Natural killer cell (primary cell): ENCODE measurements at regions not wholly inside any gene's neighbourhood (a gene's known extent, or its start where the extent isn't known, plus 50 kb on each side); places are given as distances from the start of the nearest gene placed in this dataset.

Experiments used
- ATAC-seq, 3 donors: fragments of 150-1000 bp in 2 of 3; fragments of 200-7000 bp in 1 of 3; cut with Tn5 transposase; 1 replicate in 1 of 3; 2 replicates in 2 of 3; pipeline ENCODE4 v1.10.0; 2021; ENCODE audit warnings: mild to moderate bottlenecking in 2 of 3, moderate library complexity in 2 of 3
- DNase-seq, 2 donors: peaks; one replicate each; pipeline versions ENCODE4 v3.0.0 to v3.0.0-alpha.2; 2013 to 2021; ENCODE audit warnings: mixed read lengths in 1 of 2
- H3K27ac ChIP-seq: one replicate; pipeline ENCODE4 v1.5.1; 2013; ENCODE audit warnings: mild to moderate bottlenecking, low read length
- H3K27me3 ChIP-seq: one replicate; pipeline ENCODE4 v1.6.1; 2013; ENCODE audit warnings: low read length; ENCODE audit not compliant: control insufficient read depth, insufficient read depth
- H3K36me3 ChIP-seq: one replicate; pipeline ENCODE4 v1.6.1; 2013; ENCODE audit warnings: low read length; ENCODE audit not compliant: control insufficient read depth, insufficient read depth
- H3K4me1 ChIP-seq: one replicate; pipeline ENCODE4 v1.6.1; 2013; ENCODE audit warnings: low read length; ENCODE audit not compliant: control insufficient read depth, insufficient read depth
- H3K4me3 ChIP-seq: one replicate; pipeline ENCODE4 v1.5.1; 2013; ENCODE audit warnings: low read length
- H3K9me3 ChIP-seq: one replicate; pipeline ENCODE4 v1.6.1; 2013; ENCODE audit warnings: low read length; ENCODE audit not compliant: control insufficient read depth, insufficient read depth
- H3K27ac Mint-ChIP-seq, 2 donors: one replicate each; pipeline ENCODE4 v1.8.0; 2022; ENCODE audit warnings: mild to moderate bottlenecking in 2 of 2, mixed read lengths in 2 of 2, moderate library complexity in 1 of 2
- H3K27me3 Mint-ChIP-seq, 2 donors: one replicate each; pipeline ENCODE4 v1.8.0; 2022; ENCODE audit warnings: low read depth in 2 of 2, mixed read lengths in 2 of 2
- H3K36me3 Mint-ChIP-seq: one replicate; pipeline ENCODE4 v1.8.0; 2022; ENCODE audit warnings: mixed read lengths
- H3K4me1 Mint-ChIP-seq, 2 donors: one replicate each; pipeline ENCODE4 v1.8.0; 2022; ENCODE audit warnings: mixed read lengths in 2 of 2
- H3K4me3 Mint-ChIP-seq: one replicate; pipeline ENCODE4 v1.8.0; 2022; ENCODE audit warnings: mild to moderate bottlenecking, moderate library complexity, mixed read lengths
- H3K9me3 Mint-ChIP-seq, 2 donors: one replicate each; pipeline ENCODE4 v1.8.0; 2022; ENCODE audit warnings: mixed read lengths in 2 of 2
- WGBS: methylation state at CpG from one replicate; pipeline ENCODE4 v1.1.7; 2013; ENCODE audit warnings: missing lambda C conversion rate; ENCODE audit not compliant: insufficient coverage; 5-methylcytosine and 5-hydroxymethylcytosine counted together
- intact Hi-C: fragments of 100-400 bp; cut with micrococcal nuclease; formaldehyde crosslinking; loops from one replicate; pipeline ENCODE4 v1.14.2; 2022
- TF ChIP-seq, protein P1 (sequence below): fragments of 200-600 bp; IDR thresholded peaks from one replicate; pipeline ENCODE4 v1.8.0; 2022; ENCODE audit warnings: antibody characterized with exemption

DNA sequence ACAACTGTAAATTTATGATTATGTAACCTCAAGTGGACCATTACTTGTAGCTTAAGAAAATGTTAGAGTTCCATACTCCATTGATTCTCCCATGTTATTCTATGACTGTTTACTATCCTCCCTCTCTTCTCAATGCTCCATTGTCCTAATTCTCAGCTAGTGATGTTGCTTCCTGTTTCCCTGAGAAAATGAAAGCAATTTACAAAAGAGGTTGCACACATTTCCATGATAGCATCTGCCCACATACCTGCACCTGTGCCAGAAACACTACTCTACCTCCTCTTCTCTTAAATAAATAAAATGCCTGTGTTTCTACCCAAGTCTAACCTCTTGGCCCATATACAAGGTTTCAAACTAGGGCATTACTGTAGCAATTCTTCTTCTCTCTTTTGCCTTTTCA, 1620.9 kb downstream of the FAM181B start:
- no peak overlapping the region for H3K27ac ChIP-seq
- H3K4me3 Mint-ChIP-seq, result no peak overlapping the region
- no peak for DNase-seq
- no peaks in the 10 kb centered on the region for H3K36me3 Mint-ChIP-seq
- intact Hi-C loops, result no loop called here
- no peaks in the 10 kb centered on the region for H3K27me3 Mint-ChIP-seq
- no peaks in the 10 kb centered on the region for H3K4me1 ChIP-seq
- H3K36me3 ChIP-seq, result no peaks in the 10 kb centered on the region
- H3K9me3 Mint-ChIP-seq, result peaks cover 5 to 9% of the 10 kb centered on the region in 2 donors
- TF ChIP-seq, protein P1, sequence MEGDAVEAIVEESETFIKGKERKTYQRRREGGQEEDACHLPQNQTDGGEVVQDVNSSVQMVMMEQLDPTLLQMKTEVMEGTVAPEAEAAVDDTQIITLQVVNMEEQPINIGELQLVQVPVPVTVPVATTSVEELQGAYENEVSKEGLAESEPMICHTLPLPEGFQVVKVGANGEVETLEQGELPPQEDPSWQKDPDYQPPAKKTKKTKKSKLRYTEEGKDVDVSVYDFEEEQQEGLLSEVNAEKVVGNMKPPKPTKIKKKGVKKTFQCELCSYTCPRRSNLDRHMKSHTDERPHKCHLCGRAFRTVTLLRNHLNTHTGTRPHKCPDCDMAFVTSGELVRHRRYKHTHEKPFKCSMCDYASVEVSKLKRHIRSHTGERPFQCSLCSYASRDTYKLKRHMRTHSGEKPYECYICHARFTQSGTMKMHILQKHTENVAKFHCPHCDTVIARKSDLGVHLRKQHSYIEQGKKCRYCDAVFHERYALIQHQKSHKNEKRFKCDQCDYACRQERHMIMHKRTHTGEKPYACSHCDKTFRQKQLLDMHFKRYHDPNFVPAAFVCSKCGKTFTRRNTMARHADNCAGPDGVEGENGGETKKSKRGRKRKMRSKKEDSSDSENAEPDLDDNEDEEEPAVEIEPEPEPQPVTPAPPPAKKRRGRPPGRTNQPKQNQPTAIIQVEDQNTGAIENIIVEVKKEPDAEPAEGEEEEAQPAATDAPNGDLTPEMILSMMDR, result no peak
- no peak overlapping the region for H3K27ac Mint-ChIP-seq
- H3K4me3 ChIP-seq, result no peak overlapping the region
- H3K9me3 ChIP-seq, result peaks cover 2% of the 10 kb centered on the region
- H3K27me3 ChIP-seq, result no peaks in the 10 kb centered on the region
- ATAC-seq, result no peak
- no peaks in the 10 kb centered on the region for H3K4me1 Mint-ChIP-seq

DNA sequence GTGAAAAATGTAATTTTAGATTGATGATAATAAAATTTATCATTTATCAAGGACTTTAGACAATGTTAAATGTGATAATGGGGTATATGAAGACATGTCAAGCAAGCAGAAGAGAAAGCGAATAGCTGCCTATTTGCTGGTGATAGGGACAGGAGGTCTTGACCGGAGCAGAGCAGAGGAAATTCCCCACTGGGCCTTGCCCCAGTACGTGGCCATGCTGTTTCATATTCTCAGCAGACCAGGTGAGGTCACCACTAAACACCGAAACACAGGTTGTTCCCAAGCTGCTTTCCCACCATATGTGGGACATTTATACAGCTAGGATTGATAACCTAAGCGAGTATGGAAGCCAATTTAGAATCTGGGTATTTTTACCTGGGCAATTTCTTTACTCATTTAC, 1629.6 kb downstream of the FAM181B start:
- Mint-ChIP-seq H3K27me3 (no peaks in the 10 kb centered on the region), H3K36me3 (no peaks in the 10 kb centered on the region), H3K4me1 (no peaks in the 10 kb centered on the region), H3K4me3 (no peak overlapping the region), H3K9me3 (peaks cover 18% of the 10 kb centered on the region in 2 donors), H3K27ac (no peak overlapping the region)
- Histone ChIP-seq H3K27me3 (no peaks in the 10 kb centered on the region), H3K4me3 (no peak overlapping the region), H3K9me3 (no peaks in the 10 kb centered on the region), H3K4me1 (no peaks in the 10 kb centered on the region), H3K27ac (no peak overlapping the region), H3K36me3 (no peaks in the 10 kb centered on the region)
- WGBS, result 86% methylated on average over 5 of the region's 5 CpGs
- TF ChIP-seq, protein P1, result no peak
- DNase-seq (no peak), ATAC-seq (no peak)
- intact Hi-C loops, result no loop called here

DNA sequence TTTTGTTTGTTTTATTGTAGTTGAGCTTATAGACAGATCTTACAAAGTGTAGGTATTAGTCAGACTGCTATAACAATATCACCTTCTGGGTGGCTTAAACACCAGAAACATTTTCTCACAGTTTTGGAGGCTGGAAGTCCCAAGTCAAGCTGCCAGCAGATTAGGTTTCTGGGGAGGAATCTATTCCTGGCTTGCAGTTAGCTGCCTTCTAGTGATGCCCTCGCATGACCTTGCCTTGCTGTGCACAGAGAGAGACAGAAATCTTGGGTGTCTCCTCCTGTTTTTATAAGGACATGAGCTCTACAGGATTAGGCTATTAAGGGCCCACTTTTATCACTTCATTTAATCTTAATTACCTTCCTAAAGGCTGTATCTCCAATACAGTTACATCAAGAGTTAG, 1635.2 kb downstream of the FAM181B start:
- WGBS, result 71% methylated on average over 1 of the region's 1 CpG
- no peaks in the 10 kb centered on the region for H3K36me3 Mint-ChIP-seq
- Histone ChIP-seq H3K9me3 (no peaks in the 10 kb centered on the region), H3K27ac (no peak overlapping the region), H3K4me3 (no peak overlapping the region), H3K36me3 (no peaks in the 10 kb centered on the region), H3K27me3 (no peaks in the 10 kb centered on the region), H3K4me1 (no peaks in the 10 kb centered on the region)
- TF ChIP-seq, protein P1, result no peak
- no peaks in the 10 kb centered on the region for H3K4me1 Mint-ChIP-seq
- no peak overlapping the region for H3K4me3 Mint-ChIP-seq
- ATAC-seq (no peak), DNase-seq (no peak)
- no peak overlapping the region for H3K27ac Mint-ChIP-seq
- intact Hi-C loops, result no loop called here
- no peaks in the 10 kb centered on the region for H3K27me3 Mint-ChIP-seq
- peaks cover 9 to 10% of the 10 kb centered on the region in 2 donors for H3K9me3 Mint-ChIP-seq

DNA sequence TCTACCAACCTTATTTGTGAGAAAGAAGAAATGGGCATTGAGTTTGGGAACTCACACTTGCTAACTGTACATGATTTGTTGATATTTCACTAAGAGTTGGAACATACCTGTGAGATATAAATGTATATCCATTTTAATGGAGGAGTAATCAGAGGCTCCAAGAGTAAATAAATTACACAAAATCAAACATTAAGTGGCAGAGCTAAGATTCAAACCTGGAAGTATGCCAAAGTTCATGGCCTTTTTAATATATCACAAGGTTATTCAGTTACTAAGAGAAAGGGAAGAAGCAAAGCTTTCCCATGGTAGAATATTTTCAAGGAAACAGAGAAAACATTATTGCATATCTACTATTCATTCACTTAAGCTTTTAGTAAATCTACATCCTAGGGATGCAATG, 1641.1 kb downstream of the FAM181B start:
- no peak overlapping the region for H3K27ac Mint-ChIP-seq
- H3K27ac ChIP-seq, result no peak overlapping the region
- H3K4me3 ChIP-seq, result no peak overlapping the region
- ATAC-seq (no peak), DNase-seq (no peak)
- peaks cover 13 to 24% of the 10 kb centered on the region in 2 donors for H3K9me3 Mint-ChIP-seq
- H3K9me3 ChIP-seq, result peaks cover 2% of the 10 kb centered on the region
- H3K36me3 Mint-ChIP-seq, result no peaks in the 10 kb centered on the region
- intact Hi-C loops, result no loop called here
- no peaks in the 10 kb centered on the region for H3K36me3 ChIP-seq
- H3K4me3 Mint-ChIP-seq, result no peak overlapping the region
- no peaks in the 10 kb centered on the region for H3K4me1 ChIP-seq
- H3K27me3 Mint-ChIP-seq, result no peaks in the 10 kb centered on the region
- no peaks in the 10 kb centered on the region for H3K4me1 Mint-ChIP-seq
- TF ChIP-seq, protein P1, result no peak
- no peaks in the 10 kb centered on the region for H3K27me3 ChIP-seq
